Stomach smooth muscle (tissue), 2 donors: ENCODE measurements at regions not wholly inside any gene's neighbourhood (a gene's known extent, or its start where the extent isn't known, plus 50 kb on each side); places are given as distances from the start of the nearest gene placed in this dataset.

Experiments used
- H3K27ac ChIP-seq: one replicate; pipeline ENCODE4 v1.7.0; 2013; ENCODE audit warnings: mild to moderate bottlenecking, low read length, inconsistent platforms
- H3K27me3 ChIP-seq, 2 donors: one replicate each; pipeline ENCODE4 v1.7.0; 2013; ENCODE audit warnings: low read length in 2 of 2; ENCODE audit not compliant: insufficient read depth in 2 of 2, control insufficient read depth in 1 of 2
- H3K36me3 ChIP-seq, 2 donors: one replicate each; pipeline ENCODE4 v1.7.0; 2013; ENCODE audit warnings: low read length in 2 of 2; ENCODE audit not compliant: control insufficient read depth in 2 of 2, insufficient read depth in 2 of 2
- H3K4me1 ChIP-seq: one replicate; pipeline ENCODE4 v1.7.0; 2013; ENCODE audit warnings: low read length; ENCODE audit not compliant: control insufficient read depth, insufficient read depth
- H3K4me3 ChIP-seq, 2 donors: one replicate each; pipeline ENCODE4 v1.7.0; 2013; ENCODE audit warnings: low read length in 2 of 2
- H3K9ac ChIP-seq, 2 donors: one replicate each; pipeline ENCODE4 v1.7.0; 2013; ENCODE audit warnings: low read length in 2 of 2, mild to moderate bottlenecking in 1 of 2
- H3K9me3 ChIP-seq, 2 donors: one replicate each; pipeline ENCODE4 v1.7.0; 2013; ENCODE audit warnings: low read length in 2 of 2; ENCODE audit not compliant: control insufficient read depth in 2 of 2
- donor health status: healthy.
- donor health status: Pancreatic carcinoma.

DNA sequence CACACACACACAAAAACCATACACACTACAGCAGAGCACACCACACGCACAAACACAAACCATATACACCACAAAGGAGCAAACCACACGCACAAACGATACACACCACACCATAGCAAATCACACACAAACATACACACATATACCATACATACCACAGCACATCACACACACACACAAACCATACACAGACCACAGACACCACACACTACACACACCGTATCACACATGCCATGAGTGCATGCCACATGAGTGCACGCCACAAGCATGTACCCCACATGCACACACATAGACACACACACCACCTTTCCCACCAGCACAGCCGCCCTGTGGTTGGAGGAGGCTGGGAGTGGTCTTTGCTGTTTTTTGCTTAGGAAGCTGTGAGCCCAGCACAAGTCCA lies 517.1 kb upstream of the MYT1L start:
- Histone ChIP-seq H3K4me3 (no peak overlapping the region), H3K9ac (no peak overlapping the region), H3K4me1 (peaks cover 2% of the 10 kb centered on the region), H3K36me3 (no peaks in the 10 kb centered on the region), H3K9me3 (no peaks in the 10 kb centered on the region), H3K27ac (no peak overlapping the region), H3K27me3 (no peaks in the 10 kb centered on the region)

- Histone ChIP-seq H3K36me3 (no peaks in the 10 kb centered on the region), H3K4me1 (peaks cover 2% of the 10 kb centered on the region), H3K9me3 (no peaks in the 10 kb centered on the region), H3K9ac (no peak overlapping the region), H3K4me3 (no peak overlapping the region), H3K27ac (no peak overlapping the region), H3K27me3 (no peaks in the 10 kb centered on the region)
These were observed 516.2 kb upstream of the MYT1L start for GRCh38 chr2:2847209-2847676.

DNA sequence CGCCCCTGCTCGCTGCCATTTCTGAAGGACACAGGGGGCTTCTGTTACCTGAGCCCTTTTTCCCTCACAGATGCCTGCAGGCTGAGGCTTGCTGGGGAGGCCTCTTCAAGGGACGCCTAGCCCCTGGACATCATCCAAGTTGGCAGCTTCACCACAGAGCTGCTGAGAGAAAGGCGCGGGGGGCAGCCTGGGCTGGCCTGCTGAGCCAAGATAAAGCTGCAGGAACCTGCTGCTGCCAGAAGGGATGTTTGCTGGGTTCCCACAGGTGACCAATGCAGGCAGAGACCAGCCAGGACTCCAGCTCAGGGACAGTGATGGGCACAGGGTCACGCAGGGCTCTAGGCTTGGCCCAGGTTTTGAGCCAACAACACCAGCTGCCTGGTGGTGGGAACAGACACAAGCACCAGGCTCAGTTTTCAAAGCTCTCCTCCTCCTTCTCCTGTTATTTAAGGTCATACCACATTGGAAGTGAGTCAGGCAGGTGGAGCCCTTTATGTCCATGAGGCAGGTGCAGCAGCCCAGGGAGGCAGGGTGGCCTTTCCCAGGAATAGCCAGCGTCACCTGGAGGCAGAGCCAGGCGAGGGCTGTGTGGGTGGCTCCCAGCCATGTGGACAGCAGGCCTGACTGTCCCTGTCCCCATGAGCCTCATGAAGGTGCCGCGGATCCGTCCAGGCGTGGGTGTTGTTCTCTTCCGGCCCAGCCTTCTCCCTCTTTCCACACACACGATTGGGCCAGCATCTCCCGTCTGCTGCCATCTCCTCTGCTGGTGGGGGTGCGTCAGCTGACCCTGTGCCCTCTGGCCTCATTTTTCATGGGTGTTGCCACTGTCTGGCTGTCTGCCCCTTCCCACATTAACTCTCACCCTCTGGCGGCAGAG lies 515.5 kb upstream of the MYT1L start:
- no peak overlapping the region for H3K27ac ChIP-seq

GRCh38 chr2:2845806-2846315 lies 514.8 kb upstream of the MYT1L start:
- Histone ChIP-seq H3K4me3 (no peak overlapping the region), H3K4me1 (peaks cover 2% of the 10 kb centered on the region), H3K36me3 (no peaks in the 10 kb centered on the region), H3K27me3 (no peaks in the 10 kb centered on the region), H3K9me3 (no peaks in the 10 kb centered on the region), H3K27ac (no peak overlapping the region), H3K9ac (no peak overlapping the region)

More for the DNA sequence above, 515.5 kb upstream of the MYT1L start:
- H3K36me3 ChIP-seq = no peaks in the 10 kb centered on the region
- no peak overlapping the region for H3K4me3 ChIP-seq
- no peaks in the 10 kb centered on the region for H3K9me3 ChIP-seq
- peaks cover 2% of the 10 kb centered on the region for H3K4me1 ChIP-seq
- H3K9ac ChIP-seq = no peak overlapping the region
- H3K27me3 ChIP-seq = no peaks in the 10 kb centered on the region

DNA sequence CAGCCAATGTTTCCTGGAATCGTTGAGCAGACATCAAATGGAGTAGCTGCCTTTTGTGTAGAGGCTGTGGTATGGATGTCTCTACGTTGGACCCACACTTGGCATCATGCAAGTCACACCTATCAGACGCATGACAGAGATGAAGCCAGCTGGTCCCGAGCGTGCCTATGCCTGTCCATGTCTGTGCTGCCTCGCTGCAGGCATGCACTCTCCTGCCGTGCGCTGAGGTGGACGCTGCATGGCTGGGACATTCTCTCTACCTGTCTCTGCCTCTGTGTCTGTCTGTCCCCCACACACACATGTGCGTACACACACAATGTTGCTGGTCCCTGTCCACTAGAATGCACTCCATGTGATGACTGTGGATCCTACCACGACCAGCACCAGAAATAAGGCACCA lies 514.2 kb upstream of the MYT1L start:
- H3K4me3 ChIP-seq = no peak overlapping the region
- H3K27ac ChIP-seq = no peak overlapping the region
- peaks cover 2% of the 10 kb centered on the region for H3K4me1 ChIP-seq
- H3K9me3 ChIP-seq = no peaks in the 10 kb centered on the region
- H3K9ac ChIP-seq = no peak overlapping the region
- no peaks in the 10 kb centered on the region for H3K36me3 ChIP-seq
- H3K27me3 ChIP-seq = no peaks in the 10 kb centered on the region

- peaks cover 2% of the 10 kb centered on the region for H3K4me1 ChIP-seq
- H3K9ac ChIP-seq = no peak overlapping the region
- no peaks in the 10 kb centered on the region for H3K9me3 ChIP-seq
- no peak overlapping the region for H3K27ac ChIP-seq
- H3K36me3 ChIP-seq = no peaks in the 10 kb centered on the region
- no peak overlapping the region for H3K4me3 ChIP-seq
- H3K27me3 ChIP-seq = no peaks in the 10 kb centered on the region
These were observed 513.0 kb upstream of the MYT1L start for GRCh38 chr2:2843969-2844548.

GRCh38 chr2:2842466-2842865 lies 511.4 kb upstream of the MYT1L start:
- Histone ChIP-seq H3K27ac (no peak overlapping the region), H3K4me1 (peaks cover 2% of the 10 kb centered on the region), H3K9me3 (no peaks in the 10 kb centered on the region), H3K4me3 (no peak overlapping the region), H3K27me3 (no peaks in the 10 kb centered on the region), H3K36me3 (no peaks in the 10 kb centered on the region), H3K9ac (no peak overlapping the region)

DNA sequence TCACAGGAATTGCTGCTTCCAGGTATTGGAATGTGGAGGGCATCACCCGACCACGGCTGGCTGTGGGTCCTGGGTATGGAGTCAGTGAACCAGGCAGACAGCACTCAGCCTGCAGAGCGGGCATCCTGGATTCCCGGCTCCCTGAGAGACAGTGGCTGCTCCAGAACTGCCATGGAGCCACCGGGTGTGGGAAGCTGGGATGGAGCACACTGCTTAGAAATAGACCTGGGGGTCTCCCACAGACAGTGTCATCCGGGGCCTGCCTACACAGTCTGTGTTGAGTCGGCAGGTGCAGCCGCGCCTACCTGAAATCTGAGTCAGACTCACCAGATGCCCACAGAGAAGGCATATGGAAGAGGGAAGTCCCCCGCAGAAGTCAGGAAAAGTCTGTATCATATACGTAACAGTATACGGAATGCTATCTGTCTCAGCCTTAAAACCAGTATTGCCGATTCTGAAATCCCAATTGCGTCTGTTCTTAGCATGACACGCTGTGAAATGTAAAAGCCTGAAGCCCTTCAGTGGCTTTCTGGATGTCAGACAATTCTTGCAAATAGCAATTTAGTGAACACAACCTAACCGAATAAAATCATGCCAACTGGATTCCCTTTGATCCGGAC lies 509.7 kb upstream of the MYT1L start:
- Histone ChIP-seq H3K4me1 (no peaks in the 10 kb centered on the region), H3K9ac (no peak overlapping the region), H3K27ac (no peak overlapping the region), H3K27me3 (no peaks in the 10 kb centered on the region), H3K9me3 (no peaks in the 10 kb centered on the region), H3K4me3 (no peak overlapping the region), H3K36me3 (no peaks in the 10 kb centered on the region)

DNA sequence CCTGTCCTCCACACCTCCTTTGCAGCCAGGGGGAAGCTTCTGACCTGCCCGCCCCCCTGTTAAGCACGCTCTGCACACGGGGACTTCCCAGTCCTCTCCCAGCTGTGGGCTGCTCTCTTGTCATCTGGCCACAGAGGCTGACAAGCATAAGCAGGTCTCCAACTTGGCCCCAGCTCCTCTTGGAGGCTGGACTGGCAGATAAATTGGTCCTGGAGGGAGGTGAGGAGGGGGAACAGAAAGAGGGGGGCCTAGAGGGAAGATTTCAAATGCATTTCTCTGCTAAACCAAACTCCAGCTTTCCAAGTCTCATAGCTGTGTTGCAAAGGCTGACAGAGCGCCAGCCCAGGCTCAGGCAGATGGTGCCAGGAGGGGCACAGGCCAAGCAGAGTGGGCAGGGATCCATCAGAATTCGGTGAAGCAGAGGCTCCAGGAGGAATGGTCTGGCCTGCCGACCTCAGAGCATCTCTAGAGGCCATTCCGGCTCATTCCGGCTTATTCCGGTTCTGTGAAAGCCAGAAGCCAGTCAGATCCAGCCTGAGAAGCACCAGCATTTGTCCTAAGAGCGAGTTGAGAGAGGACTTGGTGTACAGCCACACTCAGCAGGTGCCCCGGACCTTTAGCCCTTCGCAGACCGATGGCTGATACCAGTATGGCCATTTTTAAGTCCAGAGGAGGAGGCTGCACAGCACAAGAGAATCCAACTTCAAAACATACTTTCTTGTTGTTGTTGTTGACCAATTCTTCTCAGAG lies 508.9 kb upstream of the MYT1L start:
- H3K27ac ChIP-seq = no peak overlapping the region
- H3K27me3 ChIP-seq = no peaks in the 10 kb centered on the region
- no peaks in the 10 kb centered on the region for H3K4me1 ChIP-seq
- no peaks in the 10 kb centered on the region for H3K36me3 ChIP-seq
- no peak overlapping the region for H3K9ac ChIP-seq
- H3K4me3 ChIP-seq = no peak overlapping the region
- H3K9me3 ChIP-seq = no peaks in the 10 kb centered on the region

DNA sequence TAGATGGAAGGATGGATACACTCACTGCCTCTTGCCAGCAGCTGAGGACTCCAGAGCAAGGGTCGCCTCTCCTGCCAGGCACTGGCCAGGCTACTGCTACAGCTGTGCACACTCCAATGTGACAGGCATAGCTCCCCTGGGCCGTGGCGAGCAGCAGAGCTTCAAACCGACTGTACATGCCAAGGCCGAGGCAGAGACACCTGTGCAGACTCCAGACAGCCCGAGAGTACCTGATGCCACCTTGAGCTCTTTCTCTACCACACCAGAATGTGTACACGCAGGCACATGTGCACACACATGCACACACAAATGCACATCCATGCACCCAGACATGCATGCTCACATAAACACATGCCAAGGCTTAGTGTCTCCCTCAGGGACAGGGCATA lies 508.3 kb upstream of the MYT1L start:
- H3K9ac ChIP-seq = no peak overlapping the region
- H3K9me3 ChIP-seq = no peaks in the 10 kb centered on the region
- no peak overlapping the region for H3K4me3 ChIP-seq
- no peaks in the 10 kb centered on the region for H3K36me3 ChIP-seq
- H3K27ac ChIP-seq = no peak overlapping the region
- H3K4me1 ChIP-seq = no peaks in the 10 kb centered on the region
- H3K27me3 ChIP-seq = no peaks in the 10 kb centered on the region
